ENCODE measurements at regions not wholly inside any gene's neighbourhood (a gene's known extent, or its start where the extent isn't known, plus 50 kb on each side); places are given as distances from the start of the nearest gene placed in this dataset.

- TF ChIP-seq GATA3 (IDR thresholded peaks at IDR 0.05; ENCODE audit: low read depth, low read length): no peak
- TF ChIP-seq GATA2 (IDR thresholded peaks at IDR 0.05; ENCODE audit: low read depth, low read length): no peak
Observed at GRCh38 chr9:91154686-91155085, 207.0 kb downstream of the AUH start.

GRCh38 chr9:91155181-91155580 lies 206.5 kb downstream of the AUH start:
- no peak for TF ChIP-seq GATA3 (IDR thresholded peaks at IDR 0.05; ENCODE audit: low read depth, low read length)
- no peak for TF ChIP-seq GATA2 (IDR thresholded peaks at IDR 0.05; ENCODE audit: low read depth, low read length)

DNA sequence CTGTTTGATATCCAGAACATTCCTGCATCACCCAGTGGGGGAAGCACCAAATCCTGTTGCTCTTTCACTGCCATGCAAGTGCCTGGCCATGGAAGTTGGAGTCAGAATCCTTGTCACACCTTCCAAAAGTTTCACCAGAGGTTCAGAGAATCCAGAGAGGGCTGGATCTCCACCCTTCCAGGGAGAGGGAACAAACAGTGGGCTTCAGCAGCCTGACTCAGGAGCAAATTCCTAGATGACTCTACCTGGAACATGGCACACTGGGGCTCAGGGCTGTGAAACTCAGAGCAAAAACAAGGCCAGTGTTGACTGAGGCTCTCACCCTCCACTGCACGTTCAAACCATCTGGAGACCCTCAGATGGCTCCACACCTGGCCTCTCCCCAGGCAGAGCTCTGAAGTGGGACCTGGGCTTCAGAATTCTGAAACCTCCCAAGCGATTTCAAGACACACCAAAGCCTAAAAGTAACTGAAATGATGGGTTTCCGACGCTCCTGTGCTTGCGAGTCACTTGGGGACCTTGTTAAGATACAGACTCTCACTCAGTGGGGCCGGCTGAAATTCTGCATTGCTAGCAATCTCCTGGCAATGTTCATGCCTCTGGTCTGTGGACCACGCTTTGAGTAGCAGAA lies 205.9 kb downstream of the AUH start:
- no peak for TF ChIP-seq GATA2 (IDR thresholded peaks at IDR 0.05; ENCODE audit: low read depth, low read length)
- TF ChIP-seq GATA3 (IDR thresholded peaks at IDR 0.05; ENCODE audit: low read depth, low read length): no peak

DNA sequence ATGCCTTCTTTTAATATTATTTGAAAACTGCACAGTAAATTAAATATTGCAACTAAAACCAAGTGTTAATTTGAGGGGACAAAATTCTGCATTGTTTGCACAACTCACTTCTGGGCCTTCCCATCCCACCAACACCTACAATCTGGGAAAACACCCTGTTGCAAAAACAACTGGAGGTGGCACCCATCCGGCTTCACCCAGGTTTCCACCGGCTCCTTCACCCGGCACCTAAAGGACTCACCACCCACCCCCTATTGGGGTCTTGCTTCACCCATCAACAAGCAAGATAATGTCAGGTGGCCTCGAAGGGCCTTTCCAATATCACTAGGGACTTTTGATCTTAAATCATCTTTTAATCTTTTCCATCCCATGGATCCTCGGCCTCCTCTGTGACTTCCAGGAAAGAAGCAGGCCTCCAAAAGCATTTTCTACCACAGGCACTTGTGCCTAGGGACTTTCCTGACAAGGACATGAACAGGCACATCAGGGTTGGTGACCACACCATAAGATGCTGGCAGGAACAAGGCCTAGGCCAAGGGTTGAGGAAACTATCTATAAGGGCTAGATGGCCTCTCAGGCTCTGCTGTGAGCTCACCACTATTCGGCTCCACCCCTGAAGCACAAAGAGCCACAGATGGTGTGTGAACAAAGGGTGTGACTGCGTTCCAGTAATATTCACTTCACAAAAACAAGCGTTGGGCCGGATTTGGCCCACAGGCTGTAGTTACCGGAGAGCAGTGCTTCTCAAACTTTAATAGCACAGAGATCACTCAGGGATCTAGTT lies 205.1 kb downstream of the AUH start:
- TF ChIP-seq GATA3 (IDR thresholded peaks at IDR 0.05; ENCODE audit: low read depth, low read length) (no peak), GATA2 (IDR thresholded peaks at IDR 0.05; ENCODE audit: low read depth, low read length) (no peak)

- TF ChIP-seq GATA3 (IDR thresholded peaks at IDR 0.05; ENCODE audit: low read depth, low read length) (no peak), GATA2 (IDR thresholded peaks at IDR 0.05; ENCODE audit: low read depth, low read length) (no peak)
Observed at GRCh38 chr9:91157883-91158282, 203.8 kb downstream of the AUH start.

GRCh38 chr9:91158286-91158685 lies 203.4 kb downstream of the AUH start:
- TF ChIP-seq GATA3 (IDR thresholded peaks at IDR 0.05; ENCODE audit: low read depth, low read length): no peak
- no peak for TF ChIP-seq GATA2 (IDR thresholded peaks at IDR 0.05; ENCODE audit: low read depth, low read length)

DNA sequence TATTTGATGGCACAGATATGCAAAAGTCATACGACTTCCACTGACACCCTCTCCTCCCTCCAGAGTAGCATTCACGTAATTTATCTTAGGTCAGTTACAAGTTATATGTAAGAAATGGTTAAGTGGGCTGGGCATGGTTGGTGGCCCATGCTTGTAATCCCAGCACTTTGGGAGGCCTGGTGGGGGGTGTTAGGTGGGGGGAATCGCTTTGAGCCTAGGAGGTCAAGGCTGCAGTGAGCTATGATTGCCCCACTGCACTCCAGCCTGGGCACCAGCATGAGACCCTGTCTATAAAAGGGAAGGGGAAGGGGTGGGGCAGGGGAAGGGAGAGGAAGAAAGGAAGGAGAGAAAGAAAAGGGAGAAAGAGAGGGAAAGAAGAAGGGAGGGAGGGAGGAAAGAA lies 202.8 kb downstream of the AUH start:
- TF ChIP-seq GATA3 (IDR thresholded peaks at IDR 0.05; ENCODE audit: low read depth, low read length): no peak
- TF ChIP-seq GATA2 (IDR thresholded peaks at IDR 0.05; ENCODE audit: low read depth, low read length): no peak

- no peak for TF ChIP-seq GATA2 (IDR thresholded peaks at IDR 0.05; ENCODE audit: low read depth, low read length)
- no peak for TF ChIP-seq GATA3 (IDR thresholded peaks at IDR 0.05; ENCODE audit: low read depth, low read length)
Observed at GRCh38 chr9:91159664-91160121, 202.0 kb downstream of the AUH start.

DNA sequence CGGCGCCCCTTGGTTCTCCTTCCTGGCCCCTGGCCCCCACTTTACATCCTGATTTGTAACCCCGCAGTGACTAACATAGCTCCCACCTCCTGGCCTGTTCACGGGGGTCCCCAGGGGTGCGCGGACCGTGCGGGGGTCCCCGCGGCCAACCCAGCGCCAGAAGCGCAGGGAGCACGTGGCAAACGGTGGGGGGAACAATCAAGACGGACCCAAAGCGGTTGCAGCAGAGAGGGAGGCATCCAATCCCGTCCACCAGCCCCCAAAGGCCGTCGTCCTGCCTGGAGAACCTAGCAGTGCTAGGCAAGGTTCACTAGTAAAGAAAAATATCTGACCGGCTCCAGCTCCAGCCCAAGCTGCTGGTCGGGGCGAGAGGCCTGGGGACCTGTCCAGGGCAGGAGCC lies 201.5 kb downstream of the AUH start:
- TF ChIP-seq GATA2 (IDR thresholded peaks at IDR 0.05; ENCODE audit: low read depth, low read length): no peak
- TF ChIP-seq GATA3 (IDR thresholded peaks at IDR 0.05; ENCODE audit: low read depth, low read length): no peak

DNA sequence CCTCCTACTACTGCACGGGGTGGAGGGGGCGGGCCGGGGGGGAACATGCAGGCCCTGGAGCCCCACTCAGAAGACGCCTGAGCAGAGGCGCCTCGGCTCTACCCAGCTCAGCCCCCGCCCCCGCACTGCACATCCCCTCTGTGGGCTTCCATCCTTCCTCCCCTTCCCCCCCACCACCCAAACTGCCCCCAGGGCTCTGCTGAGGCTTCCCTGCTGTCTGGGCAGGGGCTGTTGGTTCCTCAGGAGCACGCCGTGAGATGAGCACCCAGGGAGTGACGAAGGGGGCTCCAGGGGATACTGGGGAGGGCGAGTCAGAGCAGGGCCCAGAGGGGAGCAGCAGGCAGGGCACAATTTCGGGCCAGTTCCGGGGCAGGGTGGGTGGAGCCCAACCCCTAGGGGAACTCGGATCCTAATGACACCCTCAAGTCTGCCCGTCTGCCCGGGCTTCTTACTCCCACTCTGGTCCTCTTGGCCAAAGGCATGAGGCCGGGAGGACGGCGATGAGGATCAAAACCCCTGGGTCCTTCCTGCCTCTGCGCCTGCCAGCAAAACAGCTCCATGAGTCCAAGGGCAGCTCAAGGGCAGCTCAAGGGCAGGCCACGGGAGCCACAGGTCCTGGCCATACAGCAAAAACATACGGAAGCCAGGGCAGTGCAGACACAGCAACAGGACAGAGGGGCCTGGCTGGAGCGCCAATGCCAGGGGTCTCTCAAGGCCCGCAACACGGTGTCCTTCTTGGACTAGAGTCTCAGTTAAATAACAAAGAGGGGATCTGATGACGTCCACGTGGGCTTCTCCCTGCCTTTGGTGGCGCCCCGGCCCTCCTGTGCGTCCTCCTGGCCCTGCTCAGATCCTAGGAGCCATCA lies 200.9 kb downstream of the AUH start:
- TF ChIP-seq GATA2 (IDR thresholded peaks at IDR 0.05; ENCODE audit: low read depth, low read length): no peak
- no peak for TF ChIP-seq GATA3 (IDR thresholded peaks at IDR 0.05; ENCODE audit: low read depth, low read length)

DNA sequence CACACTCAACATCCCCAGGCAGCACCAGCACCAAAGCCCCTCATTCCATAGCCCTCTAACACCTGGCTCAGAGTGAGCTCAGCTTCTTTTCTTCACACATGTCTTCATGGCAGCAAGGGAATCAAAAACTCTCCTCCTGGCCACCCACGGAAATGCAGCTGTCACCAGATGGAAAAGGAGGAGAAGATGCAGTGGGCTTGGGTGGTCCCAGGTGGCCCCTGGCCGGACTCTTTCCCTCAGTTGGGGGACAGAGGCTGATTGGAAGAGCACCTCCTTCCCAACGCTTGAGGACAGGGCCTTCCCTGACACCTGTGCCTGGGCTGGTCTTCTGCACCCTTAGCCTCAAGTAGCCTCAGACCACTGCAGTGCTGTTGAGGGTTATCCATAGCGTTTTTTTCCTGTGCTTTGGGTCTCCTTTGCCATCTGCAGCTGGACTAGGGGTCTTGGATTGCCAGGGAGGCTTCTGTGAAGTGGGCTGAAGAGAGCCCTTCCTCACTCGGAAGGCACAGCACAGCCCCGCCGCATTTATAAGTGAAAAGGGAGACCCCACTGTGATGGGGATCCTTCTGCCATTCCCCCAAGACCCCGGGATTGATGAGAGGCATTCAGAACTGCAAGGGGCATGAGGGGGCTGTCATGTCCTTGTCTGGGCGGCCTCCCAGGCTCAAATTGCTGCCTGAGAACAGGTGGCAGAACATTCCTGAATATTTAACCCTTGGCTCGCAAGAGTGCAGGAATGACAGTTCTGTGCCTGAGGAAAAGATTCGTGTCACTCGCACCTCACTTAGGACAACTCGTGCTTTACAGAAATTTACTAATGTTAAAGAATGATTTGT lies 200.0 kb downstream of the AUH start:
- TF ChIP-seq GATA3 (IDR thresholded peaks at IDR 0.05; ENCODE audit: low read depth, low read length): no peak
- TF ChIP-seq GATA2 (IDR thresholded peaks at IDR 0.05; ENCODE audit: low read depth, low read length): no peak

GRCh38 chr9:91162311-91162710 lies 199.4 kb downstream of the AUH start:
- no peak for TF ChIP-seq GATA2 (IDR thresholded peaks at IDR 0.05; ENCODE audit: low read depth, low read length)
- TF ChIP-seq GATA3 (IDR thresholded peaks at IDR 0.05; ENCODE audit: low read depth, low read length): no peak

DNA sequence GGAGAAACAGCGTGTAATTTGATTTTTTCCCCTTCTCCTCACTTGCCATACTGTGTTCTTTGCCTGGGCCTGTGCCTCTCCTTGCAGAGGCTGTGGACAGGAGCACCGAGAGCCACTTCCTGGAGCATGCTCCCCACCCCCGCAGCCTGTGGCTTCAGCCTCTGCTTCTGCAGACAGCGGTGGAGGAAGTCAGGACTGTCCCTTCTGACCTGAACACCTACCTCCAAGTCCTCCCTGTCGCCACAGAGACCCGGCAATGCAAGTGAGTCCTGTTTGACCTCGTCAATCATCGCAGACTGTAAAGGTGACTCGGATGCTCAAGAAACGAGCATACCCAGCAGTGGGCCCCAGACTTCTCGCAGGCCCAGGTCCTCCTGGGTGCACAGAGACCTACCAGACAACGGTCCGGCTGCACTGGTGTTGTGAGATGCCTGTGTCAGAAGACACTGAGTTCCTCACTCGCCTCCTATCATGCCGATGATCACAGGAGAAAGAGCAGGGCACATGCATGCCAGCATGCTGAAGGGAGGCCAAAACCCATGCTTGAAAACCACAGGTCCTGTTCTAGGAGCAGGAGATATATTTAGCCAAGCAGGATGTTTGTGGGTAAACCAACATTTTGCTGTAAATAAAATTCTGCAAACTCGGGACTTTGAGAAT lies 198.8 kb downstream of the AUH start:
- TF ChIP-seq GATA2 (IDR thresholded peaks at IDR 0.05; ENCODE audit: low read depth, low read length) (no peak), GATA3 (IDR thresholded peaks at IDR 0.05; ENCODE audit: low read depth, low read length) (no peak)

All from SH-SY5Y (cell line).